HEK293 (cell line): ENCODE measurements at regions not wholly inside any gene's neighbourhood (a gene's known extent, or its start where the extent isn't known, plus 50 kb on each side); places are given as distances from the start of the nearest gene placed in this dataset.

Experiments
- CTCF ChIA-PET: fragments of 350-600 bp; formaldehyde crosslinking; extraction: SDS; loops from one replicate; lab custom pipeline; 2021; ENCODE audit warnings: antibody characterized with exemption; lab: Yijun Ruan, JAX
- POLR2A ChIA-PET: fragments of 300-600 bp; formaldehyde crosslinking; extraction: SDS; loops from one replicate; lab custom pipeline; 2020; ENCODE audit warnings: antibody characterized with exemption, inconsistent platforms; lab: Yijun Ruan, JAX
- H3K27ac ChIP-seq: fragments of 200-500 bp; sonication (Bioruptor generic); 2 replicates; pipeline ENCODE4 v1.5.1; 2014; ENCODE audit warnings: low read depth, low read length, control low read depth, inconsistent platforms; ENCODE audit errors: extremely low read depth
- H3K36me3 ChIP-seq, 2 experiments: fragments of 200-500 bp in 1 of 2; sonication (Bioruptor generic) in 1 of 2; 1 replicate in 1 of 2; 2 replicates in 1 of 2; pipeline ENCODE4 v1.5.1; 2014 to 2017; ENCODE audit warnings: inconsistent platforms in 2 of 2, low read length in 2 of 2; ENCODE audit not compliant: control insufficient read depth in 2 of 2, insufficient read depth in 1 of 2
- H3K4me1 ChIP-seq: fragments of 200-500 bp; sonication (Bioruptor generic); 2 replicates; pipeline ENCODE4 v1.5.1; 2014; ENCODE audit warnings: mild to moderate bottlenecking, low read length, inconsistent platforms; ENCODE audit not compliant: control insufficient read depth, insufficient read depth
- H3K4me3 ChIP-seq: 2 replicates; pipeline ENCODE4 v1.5.1; 2011; ENCODE audit warnings: low read depth, mild to moderate bottlenecking, control low read depth, low read length, moderate library complexity
- H3K9me3 ChIP-seq: fragments of 200-500 bp; sonication (Bioruptor generic); 2 replicates; pipeline ENCODE4 v1.5.1; 2014; ENCODE audit warnings: low read depth, low read length, inconsistent platforms; ENCODE audit not compliant: control insufficient read depth, insufficient read depth
- GFI1B ChIP-seq: fragments of 450-650 bp; formaldehyde crosslinking; IDR thresholded peaks from 2 replicates; pipeline ENCODE4 v1.5.1; 2016; ENCODE audit warnings: missing biosample characterization, missing genetic modification characterization
- HIC1 ChIP-seq: fragments of 450-650 bp; formaldehyde crosslinking; IDR thresholded peaks from 2 replicates; pipeline ENCODE4 v1.5.1; 2016; ENCODE audit warnings: missing biosample characterization, missing genetic modification characterization
- OVOL3 ChIP-seq: fragments of 450-650 bp; formaldehyde crosslinking; IDR thresholded peaks from 2 replicates; pipeline ENCODE4 v1.5.1; 2016; ENCODE audit warnings: missing biosample characterization, missing genetic modification characterization
- SALL2 ChIP-seq: fragments of 450-650 bp; formaldehyde crosslinking; IDR thresholded peaks from 2 replicates; pipeline ENCODE4 v1.5.0; 2017; ENCODE audit warnings: missing biosample characterization, mild to moderate bottlenecking, missing genetic modification characterization, borderline replicate concordance
- SCRT1 ChIP-seq: fragments of 450-650 bp; formaldehyde crosslinking; IDR thresholded peaks from 2 replicates; pipeline ENCODE4 v1.5.1; 2016; ENCODE audit warnings: missing biosample characterization, missing genetic modification characterization, borderline replicate concordance
- SP2 ChIP-seq: fragments of 450-650 bp; formaldehyde crosslinking; IDR thresholded peaks from 2 replicates; pipeline ENCODE4 v1.5.1; 2016; ENCODE audit warnings: missing biosample characterization, missing genetic modification characterization
- ZFP3 ChIP-seq: fragments of 450-650 bp; formaldehyde crosslinking; IDR thresholded peaks from 2 replicates; pipeline ENCODE4 v1.5.1; 2016; ENCODE audit warnings: low read depth, missing biosample characterization, missing genetic modification characterization
- ZFP37 ChIP-seq: fragments of 450-650 bp; formaldehyde crosslinking; IDR thresholded peaks from 2 replicates; pipeline ENCODE4 v1.5.1; 2016; ENCODE audit warnings: missing biosample characterization, missing genetic modification characterization
- ZIC2 ChIP-seq: fragments of 450-650 bp; formaldehyde crosslinking; IDR thresholded peaks from 2 replicates; pipeline ENCODE4 v1.5.1; 2016; ENCODE audit warnings: missing biosample characterization, missing genetic modification characterization
- ZNF16 ChIP-seq: fragments of 450-650 bp; formaldehyde crosslinking; IDR thresholded peaks from 2 replicates; pipeline ENCODE4 v1.5.1; 2016; ENCODE audit warnings: low read depth, missing biosample characterization, missing genetic modification characterization
- ZNF221 ChIP-seq: fragments of 450-650 bp; formaldehyde crosslinking; IDR thresholded peaks from 2 replicates; pipeline ENCODE4 v1.5.1; 2017; ENCODE audit warnings: missing biosample characterization, missing genetic modification characterization, borderline replicate concordance
- ZNF248 ChIP-seq: fragments of 450-650 bp; formaldehyde crosslinking; IDR thresholded peaks from 2 replicates; pipeline ENCODE4 v1.5.1; 2017; ENCODE audit warnings: missing biosample characterization, missing genetic modification characterization
- ZNF324 ChIP-seq: fragments of 450-650 bp; formaldehyde crosslinking; IDR thresholded peaks from 2 replicates; pipeline ENCODE4 v1.5.1; 2016; ENCODE audit warnings: missing biosample characterization, missing genetic modification characterization
- ZNF350 ChIP-seq: fragments of 450-650 bp; formaldehyde crosslinking; IDR thresholded peaks from 2 replicates; pipeline ENCODE4 v1.5.0; 2017; ENCODE audit warnings: missing biosample characterization, mild to moderate bottlenecking, missing genetic modification characterization
- ZNF416 ChIP-seq: fragments of 450-650 bp; formaldehyde crosslinking; IDR thresholded peaks from 2 replicates; pipeline ENCODE4 v1.5.1; 2016; ENCODE audit warnings: missing biosample characterization, missing genetic modification characterization
- ZNF510 ChIP-seq: fragments of 450-650 bp; formaldehyde crosslinking; IDR thresholded peaks from 2 replicates; pipeline ENCODE4 v1.5.1; 2018; ENCODE audit warnings: mild to moderate bottlenecking, missing genetic modification characterization, missing biosample characterization; ENCODE audit not compliant: insufficient replicate concordance
- ZNF513 ChIP-seq: fragments of 450-650 bp; IDR thresholded peaks from 2 replicates; pipeline ENCODE4 v1.5.1; 2018; ENCODE audit warnings: missing biosample characterization, missing genetic modification characterization
- ZNF514 ChIP-seq: fragments of 450-650 bp; formaldehyde crosslinking; IDR thresholded peaks from 2 replicates; pipeline ENCODE4 v1.5.1; 2016; ENCODE audit warnings: missing biosample characterization, missing genetic modification characterization
- ZNF639 ChIP-seq: fragments of 450-650 bp; formaldehyde crosslinking; IDR thresholded peaks from 2 replicates; pipeline ENCODE4 v1.5.1; 2016; ENCODE audit warnings: missing biosample characterization, missing genetic modification characterization
- ZNF654 ChIP-seq: fragments of 450-650 bp; formaldehyde crosslinking; IDR thresholded peaks from 2 replicates; pipeline ENCODE4 v1.5.1; 2016; ENCODE audit warnings: low read depth, missing biosample characterization, missing genetic modification characterization
- ZNF677 ChIP-seq: fragments of 450-650 bp; IDR thresholded peaks from 2 replicates; pipeline ENCODE4 v1.5.0; 2018; ENCODE audit warnings: missing biosample characterization, mild to moderate bottlenecking, missing genetic modification characterization, moderate library complexity
- ZNF692 ChIP-seq: fragments of 450-650 bp; formaldehyde crosslinking; IDR thresholded peaks from 2 replicates; pipeline ENCODE4 v1.5.1; 2016; ENCODE audit warnings: missing biosample characterization, missing genetic modification characterization
- ZNF707 ChIP-seq: fragments of 450-650 bp; formaldehyde crosslinking; IDR thresholded peaks from 2 replicates; pipeline ENCODE4 v1.5.1; 2016; ENCODE audit warnings: missing biosample characterization, missing genetic modification characterization
- ZNF777 ChIP-seq: fragments of 450-650 bp; formaldehyde crosslinking; IDR thresholded peaks from 2 replicates; pipeline ENCODE4 v1.5.1; 2017; ENCODE audit warnings: missing biosample characterization, missing genetic modification characterization, borderline replicate concordance
- ZNF785 ChIP-seq: fragments of 450-650 bp; formaldehyde crosslinking; IDR thresholded peaks from 2 replicates; pipeline ENCODE4 v1.5.1; 2016; ENCODE audit warnings: missing biosample characterization, missing genetic modification characterization
- ZXDB ChIP-seq: fragments of 450-650 bp; formaldehyde crosslinking; IDR thresholded peaks from 2 replicates; pipeline ENCODE4 v1.5.1; 2016; ENCODE audit warnings: missing biosample characterization, missing genetic modification characterization
- TF ChIP-seq, protein P1 (sequence below): fragments of 450-650 bp; formaldehyde crosslinking; IDR thresholded peaks from 2 replicates; pipeline ENCODE4 v1.5.1; 2017; ENCODE audit warnings: missing biosample characterization, missing genetic modification characterization
- TF ChIP-seq, protein P2 (sequence below): fragments of 450-650 bp; formaldehyde crosslinking; IDR thresholded peaks from 2 replicates; pipeline ENCODE4 v1.5.1; 2016; ENCODE audit warnings: missing biosample characterization, missing genetic modification characterization, borderline replicate concordance

GRCh38 chr3:190183121-190183520 is 62.4 kb upstream of the P3H2 start:
- ChIA-PET CTCF (interaction anchor here (0.5 to 1.0 kb wide), 3 partner anchors 61 to 226 kb away, joined by 3 to 4 read pairs (median 3); no protein-coding TSS in a partner anchor), POLR2A (interaction anchor here (1.1 to 1.2 kb wide), 2 partner anchors 15 to 62 kb away, joined by 3 to 4 read pairs; partner anchors contain the start of gene P3H2)
- Histone ChIP-seq H3K36me3 (no peaks in the 10 kb centered on the region), H3K4me3 (no peak overlapping the region), H3K4me1 (peaks cover 10% of the 10 kb centered on the region), H3K27ac (peak overlapping the region; percentile 61), H3K9me3 (no peaks in the 10 kb centered on the region)
- no peak for TF ChIP-seq ZNF510 (tag by site-specific recombination)
- TF ChIP-seq, protein P1, sequence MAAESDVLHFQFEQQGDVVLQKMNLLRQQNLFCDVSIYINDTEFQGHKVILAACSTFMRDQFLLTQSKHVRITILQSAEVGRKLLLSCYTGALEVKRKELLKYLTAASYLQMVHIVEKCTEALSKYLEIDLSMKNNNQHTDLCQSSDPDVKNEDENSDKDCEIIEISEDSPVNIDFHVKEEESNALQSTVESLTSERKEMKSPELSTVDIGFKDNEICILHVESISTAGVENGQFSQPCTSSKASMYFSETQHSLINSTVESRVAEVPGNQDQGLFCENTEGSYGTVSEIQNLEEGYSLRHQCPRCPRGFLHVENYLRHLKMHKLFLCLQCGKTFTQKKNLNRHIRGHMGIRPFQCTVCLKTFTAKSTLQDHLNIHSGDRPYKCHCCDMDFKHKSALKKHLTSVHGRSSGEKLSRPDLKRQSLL: no peak
- TF ChIP-seq, protein P2, sequence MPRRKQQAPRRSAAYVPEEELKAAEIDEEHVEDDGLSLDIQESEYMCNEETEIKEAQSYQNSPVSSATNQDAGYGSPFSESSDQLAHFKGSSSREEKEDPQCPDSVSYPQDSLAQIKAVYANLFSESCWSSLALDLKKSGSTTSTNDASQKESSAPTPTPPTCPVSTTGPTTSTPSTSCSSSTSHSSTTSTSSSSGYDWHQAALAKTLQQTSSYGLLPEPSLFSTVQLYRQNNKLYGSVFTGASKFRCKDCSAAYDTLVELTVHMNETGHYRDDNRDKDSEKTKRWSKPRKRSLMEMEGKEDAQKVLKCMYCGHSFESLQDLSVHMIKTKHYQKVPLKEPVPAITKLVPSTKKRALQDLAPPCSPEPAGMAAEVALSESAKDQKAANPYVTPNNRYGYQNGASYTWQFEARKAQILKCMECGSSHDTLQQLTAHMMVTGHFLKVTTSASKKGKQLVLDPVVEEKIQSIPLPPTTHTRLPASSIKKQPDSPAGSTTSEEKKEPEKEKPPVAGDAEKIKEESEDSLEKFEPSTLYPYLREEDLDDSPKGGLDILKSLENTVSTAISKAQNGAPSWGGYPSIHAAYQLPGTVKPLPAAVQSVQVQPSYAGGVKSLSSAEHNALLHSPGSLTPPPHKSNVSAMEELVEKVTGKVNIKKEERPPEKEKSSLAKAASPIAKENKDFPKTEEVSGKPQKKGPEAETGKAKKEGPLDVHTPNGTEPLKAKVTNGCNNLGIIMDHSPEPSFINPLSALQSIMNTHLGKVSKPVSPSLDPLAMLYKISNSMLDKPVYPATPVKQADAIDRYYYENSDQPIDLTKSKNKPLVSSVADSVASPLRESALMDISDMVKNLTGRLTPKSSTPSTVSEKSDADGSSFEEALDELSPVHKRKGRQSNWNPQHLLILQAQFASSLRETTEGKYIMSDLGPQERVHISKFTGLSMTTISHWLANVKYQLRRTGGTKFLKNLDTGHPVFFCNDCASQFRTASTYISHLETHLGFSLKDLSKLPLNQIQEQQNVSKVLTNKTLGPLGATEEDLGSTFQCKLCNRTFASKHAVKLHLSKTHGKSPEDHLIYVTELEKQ (tag by site-specific recombination): peak; percentile 75; the same call in 1 of the 2 replicates
- TF ChIP-seq OVOL3 (tag by site-specific recombination): no peak
- no peak for TF ChIP-seq ZNF324
- no peak for TF ChIP-seq ZNF248 (tag by site-specific recombination)
- TF ChIP-seq ZNF677 (tag by site-specific recombination): no peak
- no peak for TF ChIP-seq ZNF785 (tag by site-specific recombination)
- TF ChIP-seq GFI1B (tag by site-specific recombination): no peak
- no peak for TF ChIP-seq ZNF513
- TF ChIP-seq HIC1: peak; percentile 97
- peak; percentile 61 for TF ChIP-seq ZIC2 (tag by site-specific recombination)
- peak; percentile 77; the same call in 1 of the 2 replicates for TF ChIP-seq ZFP37 (tag by site-specific recombination)
- no peak for TF ChIP-seq ZNF416 (tag by site-specific recombination)
- TF ChIP-seq ZFP3 (tag by site-specific recombination): no peak
- TF ChIP-seq SCRT1 (tag by site-specific recombination): no peak
- no peak for TF ChIP-seq ZNF350 (tag by site-specific recombination)
- TF ChIP-seq SALL2: no peak
- TF ChIP-seq ZXDB (tag by site-specific recombination): peak; percentile 55; the same call in 1 of the 2 replicates
- TF ChIP-seq ZNF639 (tag by site-specific recombination): peak; percentile 63; the same call in 1 of the 2 replicates
- peak; percentile 47 for TF ChIP-seq SP2 (tag by site-specific recombination)
- TF ChIP-seq ZNF692 (tag by site-specific recombination): peak; percentile 79; the same call in 1 of the 2 replicates
- no peak for TF ChIP-seq ZNF514 (tag by site-specific recombination)
- no peak for TF ChIP-seq ZNF777 (tag by site-specific recombination)
- no peak for TF ChIP-seq ZNF16 (tag by site-specific recombination)
- TF ChIP-seq ZNF707 (tag by site-specific recombination): no peak
- no peak for TF ChIP-seq ZNF654 (tag by site-specific recombination)
- no peak for TF ChIP-seq ZNF221 (tag by site-specific recombination)
